HG03521 (cell line): ENCODE measurements at regions not wholly inside any gene's neighbourhood (a gene's known extent, or its start where the extent isn't known, plus 50 kb on each side); places are given as distances from the start of the nearest gene placed in this dataset.

Experiments
- ATAC-seq: cut with Tn5 transposase; IDR thresholded peaks from one replicate; pipeline ENCODE4 v1.9.1; 2021; ENCODE audit warnings: mild to moderate bottlenecking, moderate library complexity; ENCODE audit not compliant: unreplicated experiment

GRCh38 chr17:72053036-72053435, 67.8 kb upstream of the SOX9 start:
- ATAC-seq, result no peak

- ATAC-seq, result no peak
Observed at GRCh38 chr17:72053449-72053848, 67.4 kb upstream of the SOX9 start.

- no peak for ATAC-seq
Observed at GRCh38 chr17:72056155-72056554, 64.7 kb upstream of the SOX9 start.

- no peak for ATAC-seq
Observed at GRCh38 chr17:72056727-72057290, 64.0 kb upstream of the SOX9 start.

- ATAC-seq, result no peak
Observed at GRCh38 chr17:72060084-72060483, 60.7 kb upstream of the SOX9 start.

- no peak for ATAC-seq
Observed at GRCh38 chr17:72063262-72063661, 57.6 kb upstream of the SOX9 start.

- no peak for ATAC-seq
Observed at GRCh38 chr17:72063756-72064450, 56.9 kb upstream of the SOX9 start.

GRCh38 chr17:72064606-72065193, 56.1 kb upstream of the SOX9 start:
- ATAC-seq, result no peak

GRCh38 chr17:72065556-72065955, 55.3 kb upstream of the SOX9 start:
- ATAC-seq, result no peak

- ATAC-seq, result no peak
Observed at GRCh38 chr17:72068643-72069042, 52.2 kb upstream of the SOX9 start.

GRCh38 chr17:72069586-72070202, 51.1 kb upstream of the SOX9 start:
- ATAC-seq, result no peak
